ENCODE measurements at regions not wholly inside any gene's neighbourhood (a gene's known extent, or its start where the extent isn't known, plus 50 kb on each side); places are given as distances from the start of the nearest gene placed in this dataset.

- TF ChIP-seq POLR2A (IDR thresholded peaks at IDR 0.05) = no peak
- TF ChIP-seq, protein P1, sequence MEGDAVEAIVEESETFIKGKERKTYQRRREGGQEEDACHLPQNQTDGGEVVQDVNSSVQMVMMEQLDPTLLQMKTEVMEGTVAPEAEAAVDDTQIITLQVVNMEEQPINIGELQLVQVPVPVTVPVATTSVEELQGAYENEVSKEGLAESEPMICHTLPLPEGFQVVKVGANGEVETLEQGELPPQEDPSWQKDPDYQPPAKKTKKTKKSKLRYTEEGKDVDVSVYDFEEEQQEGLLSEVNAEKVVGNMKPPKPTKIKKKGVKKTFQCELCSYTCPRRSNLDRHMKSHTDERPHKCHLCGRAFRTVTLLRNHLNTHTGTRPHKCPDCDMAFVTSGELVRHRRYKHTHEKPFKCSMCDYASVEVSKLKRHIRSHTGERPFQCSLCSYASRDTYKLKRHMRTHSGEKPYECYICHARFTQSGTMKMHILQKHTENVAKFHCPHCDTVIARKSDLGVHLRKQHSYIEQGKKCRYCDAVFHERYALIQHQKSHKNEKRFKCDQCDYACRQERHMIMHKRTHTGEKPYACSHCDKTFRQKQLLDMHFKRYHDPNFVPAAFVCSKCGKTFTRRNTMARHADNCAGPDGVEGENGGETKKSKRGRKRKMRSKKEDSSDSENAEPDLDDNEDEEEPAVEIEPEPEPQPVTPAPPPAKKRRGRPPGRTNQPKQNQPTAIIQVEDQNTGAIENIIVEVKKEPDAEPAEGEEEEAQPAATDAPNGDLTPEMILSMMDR (IDR thresholded peaks at IDR 0.05) = no peak
These were observed 183.6 kb downstream of the UACA start for GRCh38 chr15:70579766-70580165.
